ENCODE measurements at regions not wholly inside any gene's neighbourhood (a gene's known extent, or its start where the extent isn't known, plus 50 kb on each side); places are given as distances from the start of the nearest gene placed in this dataset.
"Not testable (repeated sequence)": the region's sequence is repeated elsewhere in the genome, so short reads cannot be mapped to it uniquely, and the experiment has no call there.

- DNase-seq (ENCODE audit: low read depth), result peak; percentile 56
Observed at GRCh38 chr3:101913168-101913567, 63.9 kb downstream of the NFKBIZ start.

- not testable (repeated sequence) for DNase-seq (ENCODE audit: low read depth)
Observed at GRCh38 chr3:101917761-101918160, 68.4 kb downstream of the NFKBIZ start.

DNA sequence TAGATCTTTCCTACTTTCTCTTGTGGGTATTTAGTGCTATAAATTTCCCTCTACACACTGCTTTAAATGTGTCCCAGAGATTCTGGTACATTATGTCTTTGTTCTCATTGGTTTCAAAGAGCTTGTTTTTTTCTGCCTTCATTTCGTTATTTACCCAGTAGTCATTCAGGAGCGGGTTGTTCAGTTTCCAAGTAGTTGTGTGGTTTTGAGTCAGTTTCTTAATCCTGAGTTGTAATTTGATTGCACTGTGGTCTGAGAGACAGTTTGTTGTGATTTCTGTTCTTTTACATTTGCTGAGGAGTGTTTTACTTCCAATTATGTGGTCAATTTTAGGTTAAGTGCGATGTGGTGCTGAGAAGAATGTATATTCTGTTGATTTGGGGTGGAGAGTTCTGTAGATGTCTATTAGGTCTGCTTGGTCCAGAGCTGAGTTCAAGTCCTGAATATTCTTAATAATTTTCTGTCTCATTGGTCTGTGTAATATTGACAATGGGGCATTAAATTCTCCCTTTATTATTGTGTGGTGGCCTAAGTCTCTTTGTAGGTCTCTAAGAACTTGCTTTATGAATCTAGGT lies 72.9 kb downstream of the NFKBIZ start:
- not testable (repeated sequence) for DNase-seq (ENCODE audit: low read depth)

GRCh38 chr3:101924621-101925020 lies 75.3 kb downstream of the NFKBIZ start:
- not testable (repeated sequence) for DNase-seq (ENCODE audit: low read depth)

DNA sequence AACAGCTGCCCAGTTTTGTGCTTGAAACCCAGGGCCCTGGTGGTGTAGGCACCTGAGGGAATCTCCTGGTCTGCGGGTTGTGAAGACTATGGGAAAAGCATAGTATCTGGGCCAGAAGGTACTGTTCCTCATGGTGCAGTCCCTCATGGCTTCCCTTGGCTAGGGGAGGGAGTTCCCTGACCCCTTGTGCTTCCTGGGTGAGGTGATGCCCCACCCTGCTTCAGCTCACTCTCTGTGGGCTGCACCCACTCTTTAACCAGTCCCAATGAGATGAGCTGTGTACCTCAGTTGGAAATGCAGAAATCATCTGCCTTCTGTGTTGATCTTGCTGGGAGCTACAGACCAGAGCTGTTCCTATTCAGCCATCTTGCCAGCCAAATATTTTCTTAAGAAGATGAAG lies 75.8 kb downstream of the NFKBIZ start:
- DNase-seq (ENCODE audit: low read depth), result not testable (repeated sequence)

DNA sequence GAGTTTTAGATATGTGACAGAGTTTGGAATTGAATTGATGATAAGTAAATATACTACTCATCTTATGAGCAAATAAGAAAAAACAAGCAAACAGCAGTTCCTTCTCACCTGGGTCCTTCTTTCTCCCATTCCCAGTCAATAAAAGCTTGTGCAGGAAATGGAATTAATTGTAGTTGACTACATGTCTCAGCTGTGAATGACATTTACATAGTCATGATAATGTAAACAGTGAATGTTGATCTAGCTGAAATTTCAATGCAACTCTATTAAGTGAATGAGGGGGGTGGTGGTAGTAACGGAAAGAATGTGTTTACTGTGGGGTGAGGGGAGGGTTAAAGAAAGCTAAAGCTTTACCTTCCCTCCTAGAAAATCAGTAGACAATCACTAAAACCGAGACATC lies 76.2 kb downstream of the NFKBIZ start:
- DNase-seq (ENCODE audit: low read depth), result no peak

GRCh38 chr3:101926594-101927105 lies 77.3 kb downstream of the NFKBIZ start:
- DNase-seq (ENCODE audit: low read depth), result peak; percentile 65

DNA sequence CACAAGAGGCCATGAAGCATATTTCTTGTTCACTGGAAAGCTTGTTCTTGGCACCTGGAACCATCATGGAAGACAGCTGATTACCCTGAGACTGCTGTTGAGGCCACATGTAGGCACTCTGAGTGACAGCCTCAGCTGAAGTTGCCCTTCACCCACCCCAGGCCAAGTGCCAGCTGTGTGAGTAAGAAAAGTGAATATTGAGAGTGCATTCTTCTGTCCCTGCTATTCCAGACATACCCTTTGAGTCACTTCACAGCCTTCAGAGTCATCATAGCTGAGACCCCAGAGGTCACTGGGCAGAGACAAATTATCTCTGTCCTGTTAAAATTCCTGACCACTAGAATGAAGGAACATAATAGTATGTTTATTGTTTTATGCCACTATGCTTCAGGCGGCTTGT lies 79.6 kb downstream of the NFKBIZ start:
- peak; percentile 92 for DNase-seq (ENCODE audit: low read depth)

- no peak for DNase-seq (ENCODE audit: low read depth)
Observed at GRCh38 chr3:101931081-101931480, 81.8 kb downstream of the NFKBIZ start.

DNA sequence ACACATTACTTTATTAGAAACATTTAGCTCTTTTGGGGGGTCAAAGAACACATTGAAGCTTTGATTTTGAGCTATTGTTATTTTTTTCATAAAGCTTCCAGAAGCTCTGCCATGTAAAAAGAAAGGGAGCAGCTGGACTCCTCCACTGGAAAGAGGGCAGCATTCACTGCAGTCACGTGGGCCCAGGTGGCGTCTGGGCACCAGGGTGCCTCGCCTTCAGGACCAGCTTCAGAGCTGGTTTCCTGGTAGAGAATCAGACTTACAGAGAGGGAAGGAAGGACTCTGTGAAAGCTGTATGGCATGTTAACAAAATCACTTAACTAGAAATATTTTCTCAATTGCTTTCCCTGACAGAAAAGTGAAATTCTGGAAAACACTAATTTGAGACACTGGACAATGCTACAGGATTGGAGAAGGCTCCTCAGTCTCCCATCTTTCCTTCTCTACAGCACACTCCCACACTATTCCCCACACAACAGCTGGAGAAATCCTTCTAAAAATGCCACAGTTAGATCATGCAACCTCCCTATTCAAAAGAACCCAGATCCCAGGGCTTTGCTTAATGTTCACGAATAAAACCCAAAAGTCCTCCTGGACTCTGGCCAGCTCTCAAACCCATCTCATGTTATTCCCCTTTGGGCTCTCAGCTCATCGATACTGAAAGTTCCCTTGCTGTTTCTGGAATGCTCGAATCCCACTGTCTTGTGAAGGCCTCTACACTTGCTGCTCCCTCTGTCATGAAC lies 83.2 kb downstream of the NFKBIZ start:
- DNase-seq (ENCODE audit: low read depth), result no peak

- peak; percentile 96 for DNase-seq (ENCODE audit: low read depth)
Observed at GRCh38 chr3:101936419-101937356, 87.4 kb downstream of the NFKBIZ start.

DNA sequence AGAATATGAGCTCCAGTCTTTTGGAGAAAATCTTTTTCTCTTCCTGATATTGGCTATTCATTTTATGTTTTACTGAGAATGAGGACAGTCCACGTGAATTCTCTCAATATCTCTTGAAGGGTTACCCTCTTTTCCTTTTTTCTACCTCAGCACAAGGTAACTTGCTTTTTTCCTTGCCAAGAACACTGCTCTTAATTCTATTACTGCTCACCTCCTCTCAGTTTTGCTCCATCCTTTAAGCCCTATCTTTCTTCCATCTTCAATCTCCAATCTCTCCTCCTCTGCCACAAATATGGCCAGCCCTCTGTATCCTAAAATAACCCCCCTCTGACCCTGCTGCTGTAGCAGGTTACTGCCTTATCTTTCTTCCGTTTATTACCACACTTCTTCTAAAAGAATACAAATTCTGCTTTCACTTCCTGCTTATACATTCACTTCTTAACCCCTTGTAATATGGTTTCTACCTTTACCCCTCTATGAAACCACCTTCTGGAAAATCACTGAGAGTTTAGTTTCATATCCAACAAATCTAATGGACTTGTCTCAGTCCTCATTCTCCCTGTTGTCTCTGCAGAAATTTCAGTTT lies 89.0 kb downstream of the NFKBIZ start:
- DNase-seq (ENCODE audit: low read depth), result peak; percentile 17

DNA sequence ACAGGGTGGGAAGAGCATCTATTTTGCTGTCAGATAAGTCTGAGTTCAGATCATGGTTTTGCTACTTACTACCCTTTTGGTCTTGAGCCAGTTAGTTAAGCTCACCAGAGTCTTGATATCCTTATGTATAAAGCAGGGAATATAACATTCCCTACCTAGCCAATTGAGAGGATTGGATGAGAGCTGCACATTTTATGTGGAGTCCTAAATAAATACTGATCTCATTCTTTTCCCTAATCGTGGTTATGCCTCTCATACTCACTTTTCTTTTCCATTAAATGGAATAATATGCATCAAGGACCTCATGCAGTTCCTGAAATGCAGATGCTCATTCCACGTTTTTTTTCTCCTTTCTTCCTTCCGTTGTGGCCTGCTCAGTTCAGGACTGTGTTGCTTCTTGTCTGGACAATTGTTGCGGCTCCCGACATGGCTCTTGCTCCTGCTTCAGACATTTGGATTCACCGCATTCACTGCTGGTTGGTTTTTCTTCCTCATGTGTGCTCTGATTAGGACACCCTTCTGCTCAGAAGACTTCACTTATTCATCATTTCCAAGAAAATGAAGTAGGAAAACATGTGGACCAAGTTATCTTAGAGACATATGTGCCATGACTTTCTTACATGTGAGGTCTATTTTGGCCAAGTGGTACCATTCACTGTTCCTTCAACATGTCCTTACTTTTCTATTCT lies 90.2 kb downstream of the NFKBIZ start:
- peak; percentile 22 for DNase-seq (ENCODE audit: low read depth)

GRCh38 chr3:101940521-101941317 lies 91.4 kb downstream of the NFKBIZ start:
- peak; percentile 99 for DNase-seq (ENCODE audit: low read depth)

DNA sequence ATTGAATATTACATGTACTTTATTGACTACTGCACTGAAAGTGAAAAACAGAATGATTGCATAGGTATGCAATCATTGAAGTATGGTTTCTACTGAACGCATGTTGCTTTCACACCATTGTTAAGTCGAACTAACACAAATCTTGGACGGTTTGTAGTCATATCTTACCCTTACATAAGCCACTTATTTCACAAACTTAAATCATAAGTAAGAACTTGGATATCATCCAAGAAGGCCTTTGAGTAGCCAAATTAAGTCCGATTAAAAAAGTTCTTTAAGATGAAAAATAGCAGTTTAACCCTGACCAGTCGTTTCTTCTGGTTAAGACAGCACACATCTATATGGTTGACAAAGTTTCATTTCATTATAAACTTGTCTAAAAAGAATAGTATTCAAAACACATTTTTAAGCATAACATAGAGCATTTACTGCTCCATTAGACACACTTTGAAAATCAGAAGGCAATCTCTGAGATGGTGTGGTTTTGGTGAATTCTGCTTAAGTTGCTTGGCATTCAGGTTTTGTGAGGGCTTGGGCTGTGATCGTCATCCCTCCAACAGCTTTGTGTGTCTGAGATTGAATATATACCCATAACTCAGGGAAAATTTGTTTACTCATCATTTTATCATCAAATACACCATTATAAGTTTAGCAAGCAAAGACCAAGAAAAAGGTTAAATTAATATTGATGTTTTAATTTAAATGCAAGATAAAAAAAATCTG lies 92.2 kb downstream of the NFKBIZ start:
- peak; percentile 39 for DNase-seq (ENCODE audit: low read depth)

DNA sequence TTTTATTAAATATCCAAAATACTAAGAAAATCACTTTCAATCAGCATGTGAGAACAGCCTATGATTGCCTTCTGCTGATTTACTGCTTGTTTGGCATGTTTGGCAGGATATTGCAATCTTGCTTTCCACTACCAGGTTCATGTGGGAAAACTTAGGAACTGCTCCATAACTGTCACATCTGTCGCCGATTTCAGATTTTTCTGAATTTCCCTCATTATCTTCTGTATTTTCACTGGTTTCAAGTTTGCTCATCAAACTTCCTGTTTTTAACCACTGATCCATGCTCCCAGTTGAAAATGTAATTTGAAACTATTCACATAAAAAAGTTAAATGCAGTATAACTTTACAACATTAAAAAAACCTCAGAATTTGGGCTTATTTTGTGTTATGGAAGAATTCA lies 93.0 kb downstream of the NFKBIZ start:
- peak; percentile 29 for DNase-seq (ENCODE audit: low read depth)

DNA sequence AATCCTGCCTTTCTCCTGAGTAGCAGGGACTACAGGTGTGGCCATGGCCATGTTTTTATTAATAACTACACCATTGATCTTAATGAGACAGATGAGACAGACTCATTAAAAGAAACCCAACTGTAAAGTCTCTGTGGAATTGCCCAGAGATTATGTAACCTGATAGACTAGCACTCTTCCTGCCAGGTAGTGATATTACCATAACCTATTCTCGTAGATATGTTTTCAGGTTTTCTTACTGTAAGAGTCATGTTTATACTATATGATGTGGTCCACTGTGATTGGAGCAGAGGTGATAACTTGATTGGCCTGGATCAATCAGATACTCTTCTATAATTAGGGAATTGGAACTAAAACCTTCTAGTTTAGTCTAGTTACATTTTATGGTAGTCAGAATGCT lies 93.7 kb downstream of the NFKBIZ start:
- DNase-seq (ENCODE audit: low read depth), result no peak

DNA sequence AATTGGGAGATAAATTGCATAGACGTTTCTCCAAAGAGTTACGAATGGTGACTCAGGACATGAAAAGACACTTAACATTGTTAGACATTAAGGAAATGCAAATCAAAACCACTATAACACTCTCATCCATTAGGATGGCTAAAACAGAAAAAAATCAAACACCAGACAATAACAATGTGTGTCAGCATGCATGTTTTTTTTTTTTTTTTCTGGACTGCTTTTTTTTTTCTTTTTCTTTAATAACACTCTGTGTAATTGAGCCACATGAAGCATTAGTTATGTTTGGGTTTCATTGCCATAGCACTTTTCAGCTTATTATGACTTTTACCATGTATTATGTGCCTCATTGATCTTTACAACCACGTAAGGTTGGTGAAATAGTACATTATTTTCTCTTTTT lies 95.0 kb downstream of the NFKBIZ start:
- DNase-seq (ENCODE audit: low read depth), result peak; percentile 57

DNA sequence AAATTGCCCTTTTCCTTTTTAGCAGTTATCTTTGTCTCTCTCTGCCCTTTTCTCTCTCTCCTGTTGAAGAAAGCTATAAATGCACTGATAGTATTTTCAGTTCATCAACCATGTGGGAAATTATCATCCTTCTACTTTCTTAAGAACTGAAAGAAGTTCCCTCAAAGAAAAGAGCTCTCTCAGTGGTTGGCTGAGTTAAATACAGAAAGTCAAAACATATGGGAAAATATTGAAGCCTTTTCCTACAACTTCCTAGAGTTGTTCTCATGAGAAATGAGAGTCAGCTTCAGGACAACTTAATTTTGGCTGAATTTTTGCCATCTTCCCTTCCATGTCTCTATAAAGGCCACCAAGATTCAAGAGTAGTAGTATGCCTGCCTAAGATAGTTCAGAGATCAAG lies 96.7 kb downstream of the NFKBIZ start:
- DNase-seq (ENCODE audit: low read depth), result no peak

DNA sequence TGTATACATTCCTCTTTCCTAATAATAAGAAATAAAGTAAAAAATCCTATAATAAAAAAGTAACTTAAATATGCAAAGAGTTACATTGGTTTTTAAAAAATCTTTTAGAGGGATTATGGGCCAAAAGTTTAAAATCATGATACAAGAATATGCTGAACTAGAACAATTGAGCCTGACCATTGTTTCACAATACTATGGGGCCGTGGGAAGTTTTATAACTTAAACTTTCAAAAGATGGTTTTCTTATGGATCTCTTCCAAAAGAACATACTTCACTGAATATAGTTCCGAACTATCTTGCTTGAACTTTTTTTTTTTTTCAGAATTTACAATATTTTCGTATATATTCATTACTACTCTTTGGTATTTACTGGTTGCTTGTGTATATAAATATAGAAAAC lies 97.6 kb downstream of the NFKBIZ start:
- DNase-seq (ENCODE audit: low read depth), result no peak

Data from ELR (cell line).